PFSK-1 (cell line): ENCODE measurements at regions not wholly inside any gene's neighbourhood (a gene's known extent, or its start where the extent isn't known, plus 50 kb on each side); places are given as distances from the start of the nearest gene placed in this dataset.

ENCODE experiments used
- FOXP2 ChIP-seq: optimal IDR thresholded peaks from 2 replicates; pipeline ENCODE3; 2011; ENCODE audit warnings: borderline replicate concordance, control low read depth, inconsistent platforms; ENCODE audit not compliant: insufficient read depth; ENCODE audit errors: extremely low read length, extremely low read depth
- POLR2AphosphoS5 ChIP-seq: IDR thresholded peaks from 2 replicates; pipeline ENCODE4 v1.6.1; 2012; ENCODE audit warnings: low read depth, mild to moderate bottlenecking, control low read depth, low read length, moderate library complexity
- REST ChIP-seq, 2 experiments: IDR thresholded peaks; 2 replicates each; pipeline versions ENCODE4 v1.6.1 to v1.8.0; 2011 to 2012; ENCODE audit warnings: low read depth in 2 of 2, low read length in 2 of 2, control low read depth in 1 of 2, inconsistent platforms in 1 of 2, mild to moderate bottlenecking in 1 of 2, moderate library complexity in 1 of 2; ENCODE audit not compliant: insufficient read depth in 1 of 2
- SIN3A ChIP-seq: IDR thresholded peaks from 2 replicates; pipeline ENCODE4 v1.6.1; 2012; ENCODE audit warnings: mild to moderate bottlenecking, low read length, moderate library complexity, borderline replicate concordance; ENCODE audit not compliant: insufficient read depth
- TAF1 ChIP-seq: IDR thresholded peaks from 2 replicates; pipeline ENCODE4 v1.6.1; 2012; ENCODE audit warnings: low read length, control low read depth, borderline replicate concordance; ENCODE audit not compliant: insufficient read depth

GRCh38 chr1:234994436-234995295 lies 134.0 kb downstream of the TOMM20 start:
- TF ChIP-seq SIN3A (no peak), POLR2AphosphoS5 (no peak), REST (IDR thresholded peaks at IDR 0.05; ENCODE audit: insufficient read depth in 1 of 2, low read depth in 2 of 2, low read length in 2 of 2) (no peak), FOXP2 (no peak), TAF1 (no peak)

DNA sequence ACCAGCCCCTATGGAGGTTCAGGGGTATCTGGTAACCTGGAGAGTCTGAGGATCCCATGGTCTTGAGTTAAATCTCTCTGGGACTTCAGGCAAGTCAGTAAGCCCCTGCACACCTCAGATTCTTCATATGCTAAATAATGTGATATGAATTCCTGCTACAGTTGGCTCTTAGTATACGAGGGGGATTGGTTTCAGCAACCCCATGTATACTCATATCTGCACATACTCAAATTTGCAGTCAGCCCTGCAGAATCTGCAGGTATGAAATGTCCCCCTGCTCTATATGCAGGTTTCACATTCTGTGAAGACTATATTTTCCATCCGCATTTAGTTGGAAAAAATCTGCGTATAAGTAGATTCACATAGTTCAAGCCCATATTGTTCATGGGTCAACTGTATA lies 136.6 kb downstream of the TOMM20 start:
- no peak for TF ChIP-seq SIN3A
- TF ChIP-seq REST (IDR thresholded peaks at IDR 0.05; ENCODE audit: insufficient read depth in 1 of 2, low read depth in 2 of 2, low read length in 2 of 2), result no peak
- no peak for TF ChIP-seq FOXP2
- no peak for TF ChIP-seq POLR2AphosphoS5
- no peak for TF ChIP-seq TAF1

GRCh38 chr1:234990874-234991801 lies 137.5 kb downstream of the TOMM20 start:
- TF ChIP-seq TAF1 (no peak), SIN3A (no peak), REST (IDR thresholded peaks at IDR 0.05; ENCODE audit: insufficient read depth in 1 of 2, low read depth in 2 of 2, low read length in 2 of 2) (no peak), FOXP2 (no peak), POLR2AphosphoS5 (no peak)

GRCh38 chr1:234990328-234990675 lies 138.3 kb downstream of the TOMM20 start:
- TF ChIP-seq SIN3A, result no peak
- no peak for TF ChIP-seq FOXP2
- TF ChIP-seq REST (IDR thresholded peaks at IDR 0.05; ENCODE audit: insufficient read depth in 1 of 2, low read depth in 2 of 2, low read length in 2 of 2), result no peak
- TF ChIP-seq POLR2AphosphoS5, result no peak
- TF ChIP-seq TAF1, result no peak
